ENCODE measurements at regions not wholly inside any gene's neighbourhood (a gene's known extent, or its start where the extent isn't known, plus 50 kb on each side); places are given as distances from the start of the nearest gene placed in this dataset.

DNA sequence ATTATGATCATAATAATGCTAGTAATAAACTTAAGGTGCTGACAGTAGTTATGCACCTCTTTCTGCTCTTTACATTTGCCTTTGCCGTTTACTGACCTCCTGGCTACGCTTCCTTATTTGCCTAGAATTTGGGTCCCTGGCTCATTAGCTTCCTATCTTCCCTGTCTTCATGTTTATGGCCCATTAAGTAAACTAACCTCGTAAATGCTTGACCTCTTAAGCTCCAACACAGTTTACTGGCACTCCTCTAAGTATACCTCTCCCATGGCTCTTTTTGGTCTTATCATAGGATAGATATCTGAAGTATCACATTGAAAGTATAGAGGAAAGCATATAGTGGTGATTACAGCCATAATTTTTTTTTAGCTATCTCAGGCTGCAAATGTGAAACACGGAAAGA, 657.3 kb upstream of the SLC39A10 start:
- POLR2A ChIA-PET (ENCODE audit: partially characterized antibody), result no interaction called here
- TF ChIP-seq CBX5 (IDR thresholded peaks at IDR 0.05; ENCODE audit: low read depth, low read length), result no peak
- no peak for TF ChIP-seq KDM4A (IDR thresholded peaks at IDR 0.05; ENCODE audit: low read depth, low read length, severe bottlenecking)
- TF ChIP-seq, protein P1, sequence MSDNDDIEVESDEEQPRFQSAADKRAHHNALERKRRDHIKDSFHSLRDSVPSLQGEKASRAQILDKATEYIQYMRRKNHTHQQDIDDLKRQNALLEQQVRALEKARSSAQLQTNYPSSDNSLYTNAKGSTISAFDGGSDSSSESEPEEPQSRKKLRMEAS (IDR thresholded peaks at IDR 0.05), result no peak
- TF ChIP-seq TEAD4 (IDR thresholded peaks at IDR 0.05; ENCODE audit: low read depth, low read length), result no peak
- TF ChIP-seq TBP (IDR thresholded peaks at IDR 0.05; ENCODE audit: low read depth, low read length), result no peak
- no peak for TF ChIP-seq TAF7 (optimal IDR thresholded peaks at IDR 0.05; ENCODE audit: borderline replicate concordance, low read depth, low read length)
- TF ChIP-seq HDAC6 (IDR thresholded peaks at IDR 0.05; ENCODE audit: low read depth, low read length), result no peak
- no peak for TF ChIP-seq BACH1 (IDR thresholded peaks at IDR 0.05; ENCODE audit: low read length)
- TF ChIP-seq CHD2 (IDR thresholded peaks at IDR 0.05; ENCODE audit: low read length), result no peak
- no peak for TF ChIP-seq YY1 (IDR thresholded peaks at IDR 0.05; ENCODE audit: low read depth, low read length)
- TF ChIP-seq CTBP2 (IDR thresholded peaks at IDR 0.05; ENCODE audit: borderline replicate concordance, insufficient read depth, insufficient read length, low read length), result no peak
- TF ChIP-seq SRF (IDR thresholded peaks at IDR 0.05; ENCODE audit: low read depth, low read length), result no peak
- TF ChIP-seq, protein P2, sequence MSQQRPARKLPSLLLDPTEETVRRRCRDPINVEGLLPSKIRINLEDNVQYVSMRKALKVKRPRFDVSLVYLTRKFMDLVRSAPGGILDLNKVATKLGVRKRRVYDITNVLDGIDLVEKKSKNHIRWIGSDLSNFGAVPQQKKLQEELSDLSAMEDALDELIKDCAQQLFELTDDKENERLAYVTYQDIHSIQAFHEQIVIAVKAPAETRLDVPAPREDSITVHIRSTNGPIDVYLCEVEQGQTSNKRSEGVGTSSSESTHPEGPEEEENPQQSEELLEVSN (IDR thresholded peaks at IDR 0.05), result no peak
- TF ChIP-seq FOSL1 (IDR thresholded peaks at IDR 0.05; ENCODE audit: insufficient read depth, low read depth, low read length), result no peak
- no peak for TF ChIP-seq POLR2AphosphoS5 (IDR thresholded peaks at IDR 0.05; ENCODE audit: low read depth, low read length)

More for the DNA sequence above, 657.3 kb upstream of the SLC39A10 start:
- CTCF ChIA-PET (ENCODE audit: partially characterized antibody), result interaction anchor here (1.1 kb wide), 1 partner anchor 29 kb away, joined by 5 read pairs; no protein-coding TSS in a partner anchor
- Histone ChIP-seq H2BK12ac (ENCODE audit: low read depth, low read length) (no peak overlapping the region), H2BK120ac (replicated peaks; ENCODE audit: low read depth, low read length) (no peak overlapping the region), H3K9me3 (ENCODE audit: insufficient read depth in 2 of 2, low read depth in 1 of 2, low read length in 1 of 2) (no peaks in the 10 kb centered on the region), H3K79me2 (ENCODE audit: control insufficient read depth in 1 of 2, insufficient read depth in 2 of 2, low read length in 2 of 2) (no peaks in the 10 kb centered on the region), H4K5ac (ENCODE audit: insufficient read length, low read depth, low read length) (no peak overlapping the region), H3K23ac (ENCODE audit: insufficient read length) (no peak overlapping the region), H2BK15ac (ENCODE audit: low read length) (no peak overlapping the region), H3K4me3 (ENCODE audit: extremely low read depth in 1 of 4, insufficient read depth in 2 of 4, low read depth in 3 of 4, low read length in 4 of 4) (no peak overlapping the region), H3K56ac (replicated peaks; ENCODE audit: insufficient read length, low read depth, low read length) (no peak overlapping the region), H4K91ac (replicated peaks; ENCODE audit: insufficient read length, low read length) (no peak overlapping the region), H3K27me3 (replicated peaks in 1 of 4; ENCODE audit: control insufficient read depth in 3 of 4, extremely low read depth in 1 of 4, insufficient read depth in 3 of 4, low read length in 3 of 4) (no peaks in the 10 kb centered on the region), H3K27ac (ENCODE audit: low read depth, low read length) (no peak overlapping the region), H3K18ac (ENCODE audit: extremely low read depth, low read length) (no peak overlapping the region), H3K9ac (replicated peaks in 1 of 4; ENCODE audit: extremely low read depth in 1 of 4, low read depth in 3 of 4, low read length in 3 of 4) (no peak overlapping the region), H3K79me1 (ENCODE audit: low read depth, low read length) (no peaks in the 10 kb centered on the region), H3K23me2 (ENCODE audit: low read depth, low read length) (no peaks in the 10 kb centered on the region; the same call in 1 of the 2 replicates), H2AK5ac (ENCODE audit: low read depth, low read length) (no peak overlapping the region), H3K4ac (replicated peaks; ENCODE audit: insufficient read length, low read depth, low read length) (no peak overlapping the region), H3K14ac (ENCODE audit: insufficient read length) (no peak overlapping the region), H3K4me2 (ENCODE audit: insufficient read depth in 1 of 2, low read depth in 2 of 2, low read length in 2 of 2) (no peak overlapping the region), H4K8ac (ENCODE audit: extremely low read depth, insufficient read depth, low read length) (no peak overlapping the region), H2BK20ac (ENCODE audit: low read length) (no peak overlapping the region), H3K4me1 (replicated peaks in 1 of 4; ENCODE audit: control insufficient read depth in 3 of 4, insufficient read depth in 4 of 4, low read length in 3 of 4) (no peaks in the 10 kb centered on the region), H4K20me1 (replicated peaks in 1 of 2; ENCODE audit: control insufficient read depth in 1 of 2, insufficient read depth in 2 of 2, low read length in 2 of 2) (no peaks in the 10 kb centered on the region), H3K36me3 (ENCODE audit: control insufficient read depth in 2 of 4, insufficient read depth in 4 of 4, low read length in 3 of 4) (no peaks in the 10 kb centered on the region), H2AFZ (ENCODE audit: low read length) (no peak overlapping the region), H2BK5ac (ENCODE audit: low read depth, low read length) (no peak overlapping the region)
- DNase-seq (ENCODE audit: low read depth in 1 of 2, low spot score in 2 of 2) (no peak), FAIRE-seq (no peak)
- WGBS, 2 experiments (ENCODE audit: extremely low coverage in 1 of 2, insufficient coverage in 1 of 2, insufficient read length in 1 of 2, insufficient replicate concordance in 2 of 2, low coverage in 1 of 2, low lambda C conversion rate in 2 of 2, missing lambda C conversion rate in 1 of 2), result 86% methylated on average over 4 of the region's 4 CpGs; no CpG with 5 or more reads in 1 of the 2 experiments
